HCT116 (cell line): ENCODE measurements at regions not wholly inside any gene's neighbourhood (a gene's known extent, or its start where the extent isn't known, plus 50 kb on each side); places are given as distances from the start of the nearest gene placed in this dataset.

Experiments
- ATAC-seq: fragments of 200-7000 bp; cut with Tn5 transposase; 2 replicates; pipeline ENCODE4 v1.9.1; 2020; ENCODE audit warnings: mild to moderate bottlenecking, moderate library complexity
- BruUV-seq: library from RNA; stranded (reverse); fragments of 400-500 nt; replicated peaks from 2 replicates; lab custom pipeline; 2021; lab: Mats Ljungman, UMichigan
- CTCF ChIA-PET: fragments of 300-600 bp; sonication (Branson Sonifier 250); formaldehyde crosslinking; loops from one replicate; lab custom pipeline; 2021; ENCODE audit warnings: antibody characterized with exemption; lab: Charles Lee
- POLR2A ChIA-PET: fragments of 300-600, 350-600 bp; sonication (Branson Sonifier 250); formaldehyde crosslinking; loops from one replicate; lab custom pipeline; 2021; ENCODE audit warnings: antibody characterized with exemption; lab: Charles Lee
- RAD21 ChIA-PET, 2 experiments: fragments of 300-600 bp; sonication (Branson Sonifier 250); formaldehyde crosslinking; loops; one replicate each; lab custom pipeline; 2023; ENCODE audit warnings: low total read pairs in 2 of 2; ENCODE audit not compliant: uncharacterized antibody in 2 of 2, unreplicated experiment in 2 of 2, low non-redundant PET in 1 of 2; lab: Charles Lee
- DNase-seq: peaks from one replicate; pipeline ENCODE4 v3.0.0-alpha.2; 2010; ENCODE audit warnings: low read depth, low spot score
- H2AFZ ChIP-seq: fragments of 200-600 bp; shearing (Covaris generic), sonication (generic); 2 replicates; pipeline ENCODE4 v1.6.1; 2017; ENCODE audit warnings: low read depth, mixed run types, mixed read lengths, antibody characterized with exemption, low read length; ENCODE audit not compliant: poor library complexity, severe bottlenecking
- H3K27ac ChIP-seq: 2 replicates; pipeline ENCODE4 v1.5.1; 2012; ENCODE audit warnings: low read depth, low read length
- H3K27me3 ChIP-seq: fragments of 200-600 bp; sonication (generic); 2 replicates; pipeline ENCODE4 v1.6.1; 2016; ENCODE audit warnings: mixed run types, low read length, mixed read lengths; ENCODE audit not compliant: insufficient read depth
- H3K36me3 ChIP-seq, 2 experiments: fragments of 200-500 bp in 1 of 2; fragments of 200-600 bp in 1 of 2; sonication (Bioruptor generic) in 1 of 2; sonication (generic) in 1 of 2; 2 replicates each; pipeline versions ENCODE4 v1.5.1 to v1.6.1; 2014 to 2016; ENCODE audit warnings: low read length in 2 of 2, inconsistent platforms in 1 of 2, mixed read lengths in 1 of 2, mixed run types in 1 of 2; ENCODE audit not compliant: insufficient read depth in 2 of 2, control insufficient read depth in 1 of 2
- H3K4me1 ChIP-seq, 2 experiments: fragments of 200-600 bp in 1 of 2; sonication (generic) in 1 of 2; 2 replicates each; pipeline versions ENCODE4 v1.5.1 to v1.6.1; 2012 to 2017; ENCODE audit warnings: low read length in 2 of 2, inconsistent platforms in 1 of 2, mild to moderate bottlenecking in 1 of 2, mixed read lengths in 1 of 2, mixed run types in 1 of 2, moderate library complexity in 1 of 2; ENCODE audit not compliant: insufficient read depth in 2 of 2, control insufficient read depth in 1 of 2
- H3K4me2 ChIP-seq: fragments of 200-600 bp; sonication (generic); 2 replicates; pipeline ENCODE4 v1.6.1; 2017; ENCODE audit warnings: mixed run types, low read length, mixed read lengths
- H3K4me3 ChIP-seq, 2 experiments: fragments of 200-600 bp in 1 of 2; sonication (generic) in 1 of 2; replicated peaks in 1 of 2; 2 replicates each; pipeline ENCODE4 v1.5.1; 2011 to 2016; ENCODE audit warnings: low read length in 2 of 2, control low read depth in 1 of 2, low read depth in 1 of 2, mild to moderate bottlenecking in 1 of 2, mixed read lengths in 1 of 2, mixed run types in 1 of 2
- H3K79me2 ChIP-seq: fragments of 200-600 bp; sonication (generic); 2 replicates; pipeline ENCODE4 v1.6.1; 2017; ENCODE audit warnings: mild to moderate bottlenecking, mixed run types, low read length, moderate library complexity, mixed read lengths; ENCODE audit not compliant: insufficient read depth
- H3K9ac ChIP-seq: fragments of 200-600 bp; sonication (generic); 2 replicates; pipeline ENCODE4 v1.6.1; 2016; ENCODE audit warnings: low read length, mixed read lengths
- H3K9me2 ChIP-seq: fragments of 200-600 bp; sonication (generic), shearing (Covaris generic); 2 replicates; pipeline ENCODE4 v1.6.1; 2017; ENCODE audit warnings: mixed run types, mild to moderate bottlenecking, moderate library complexity; ENCODE audit not compliant: insufficient read depth
- H3K9me3 ChIP-seq, 2 experiments: fragments of 200-500 bp in 1 of 2; fragments of 200-600 bp in 1 of 2; sonication (Bioruptor generic) in 1 of 2; sonication (generic) in 1 of 2; 2 replicates each; pipeline ENCODE4 v1.6.1; 2014 to 2017; ENCODE audit warnings: low read length in 2 of 2, mixed read lengths in 2 of 2, inconsistent platforms in 1 of 2, low read depth in 1 of 2, mild to moderate bottlenecking in 1 of 2, mixed run types in 1 of 2, moderate library complexity in 1 of 2; ENCODE audit not compliant: control insufficient read depth in 1 of 2, insufficient read depth in 1 of 2
- H4K20me1 ChIP-seq: fragments of 200-600 bp; sonication (generic), shearing (Covaris generic); 2 replicates; pipeline ENCODE4 v1.6.1; 2017; ENCODE audit warnings: mixed run types, mild to moderate bottlenecking, moderate library complexity; ENCODE audit not compliant: insufficient read depth
- CBX3 ChIP-seq: IDR thresholded peaks from 2 replicates; pipeline ENCODE4 v1.6.1; 2012; ENCODE audit warnings: low read depth
- CEBPB ChIP-seq: IDR thresholded peaks from 2 replicates; pipeline ENCODE4 v1.6.1; 2012; ENCODE audit warnings: low read depth
- EGR1 ChIP-seq: IDR thresholded peaks from 2 replicates; pipeline ENCODE4 v1.6.1; 2012; ENCODE audit warnings: low read depth
- ELF1 ChIP-seq: IDR thresholded peaks from 2 replicates; pipeline ENCODE4 v1.6.1; 2012; ENCODE audit warnings: low read depth, borderline replicate concordance
- EZH2 ChIP-seq: fragments of 200-600 bp; sonication (generic); IDR thresholded peaks from 2 replicates; pipeline ENCODE4 v1.6.1; 2017; ENCODE audit warnings: antibody characterized with exemption, mixed run types
- EZH2phosphoT487 ChIP-seq: fragments of 200-600 bp; IDR thresholded peaks from 2 replicates; pipeline ENCODE4 v1.6.1; 2018; ENCODE audit warnings: antibody characterized with exemption, borderline replicate concordance
- FOSL1 ChIP-seq: IDR thresholded peaks from 2 replicates; pipeline ENCODE4 v1.6.1; 2012; ENCODE audit warnings: low read depth
- JUND ChIP-seq: IDR thresholded peaks from 2 replicates; pipeline ENCODE4 v1.6.1; 2012
- POLR2A ChIP-seq: IDR thresholded peaks from 2 replicates; pipeline ENCODE4 v1.7.0; 2011; ENCODE audit warnings: borderline replicate concordance; ENCODE audit not compliant: insufficient read depth, insufficient read length; ENCODE audit errors: extremely low read depth
- POLR2AphosphoS5 ChIP-seq: IDR thresholded peaks from 2 replicates; pipeline ENCODE4 v1.6.1; 2011; ENCODE audit warnings: mild to moderate bottlenecking, low read depth, low read length, moderate library complexity
- RAD21 ChIP-seq: IDR thresholded peaks from 2 replicates; pipeline ENCODE4 v1.6.1; 2012; ENCODE audit warnings: low read depth, mild to moderate bottlenecking
- SIN3A ChIP-seq: IDR thresholded peaks from 2 replicates; pipeline ENCODE4 v1.6.1; 2012; ENCODE audit warnings: low read depth
- SP1 ChIP-seq: IDR thresholded peaks from 2 replicates; pipeline ENCODE4 v1.6.1; 2012; ENCODE audit warnings: low read depth
- SRF ChIP-seq: IDR thresholded peaks from 2 replicates; pipeline ENCODE4 v1.6.1; 2012; ENCODE audit warnings: low read depth
- TCF7L2 ChIP-seq: IDR thresholded peaks from 2 replicates; pipeline ENCODE4 v1.7.0; 2011; ENCODE audit warnings: borderline replicate concordance, inconsistent platforms; ENCODE audit not compliant: insufficient read depth, insufficient read length; ENCODE audit errors: extremely low read depth
- YY1 ChIP-seq: IDR thresholded peaks from 2 replicates; pipeline ENCODE4 v1.6.1; 2011; ENCODE audit warnings: low read length, low read depth, moderate library complexity, mild to moderate bottlenecking; ENCODE audit not compliant: insufficient replicate concordance; ENCODE audit errors: extremely low read depth
- ZFX ChIP-seq: fragments of 450-650 bp; IDR thresholded peaks from 2 replicates; pipeline ENCODE4 v1.6.1; 2017
- ZNF274 ChIP-seq: fragments of 200-500 bp; sonication (Bioruptor generic); IDR thresholded peaks from 2 replicates; pipeline ENCODE4 v1.6.1; 2014; ENCODE audit warnings: mild to moderate bottlenecking, low read depth, low read length, inconsistent platforms
- intact Hi-C: fragments of 100-400 bp; cut with micrococcal nuclease; formaldehyde crosslinking; loops from 2 replicates; pipeline ENCODE4 v1.10.0; 2022
- TF ChIP-seq, protein P1 (sequence below): IDR thresholded peaks from 2 replicates; pipeline ENCODE4 v1.6.1; 2012
- TF ChIP-seq, protein P2 (sequence below): IDR thresholded peaks from 2 replicates; pipeline ENCODE4 v1.6.1; 2012; ENCODE audit warnings: low read depth

DNA sequence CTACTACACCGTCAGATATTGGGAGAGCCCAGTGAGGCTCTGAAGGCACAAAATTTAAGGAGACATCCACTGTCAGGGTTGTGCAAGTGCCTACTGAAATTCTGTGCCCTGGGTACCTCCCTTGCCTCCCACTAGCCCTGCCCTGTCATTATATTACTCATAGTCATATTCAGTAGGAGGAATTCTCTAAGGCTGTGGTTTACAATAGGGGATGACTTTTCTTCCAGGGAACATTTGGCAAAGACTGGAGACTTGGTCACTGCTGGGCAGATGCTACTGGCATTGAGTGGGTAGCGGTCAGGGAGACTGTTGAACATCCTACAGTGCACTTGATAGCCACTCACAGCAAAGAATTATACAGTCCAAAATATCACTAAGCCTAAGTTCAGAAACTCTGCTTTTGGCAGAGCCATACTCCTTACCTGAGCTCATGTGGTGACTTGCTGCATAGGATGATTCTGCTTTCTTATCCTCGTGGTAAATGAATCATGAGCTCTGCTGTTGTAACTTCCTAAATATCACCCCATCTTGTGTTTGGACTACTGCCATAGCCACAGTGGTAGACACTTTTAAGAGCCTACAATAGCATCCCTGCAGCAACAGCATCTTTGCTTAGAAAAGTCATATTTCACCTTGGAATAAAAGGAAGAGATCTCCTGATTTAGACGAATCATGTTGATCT is 563.4 kb upstream of the PLXNA2 start:
- intact Hi-C loops = no loop called here
- ATAC-seq (no peak), DNase-seq (no peak)
- Histone ChIP-seq H3K4me2 (no peak overlapping the region), H2AFZ (no peak overlapping the region), H3K79me2 (no peaks in the 10 kb centered on the region), H3K9ac (no peak overlapping the region), H4K20me1 (no peaks in the 10 kb centered on the region), H3K4me1 (no peaks in the 10 kb centered on the region), H3K27ac (no peak overlapping the region), H3K9me3 (no peaks in the 10 kb centered on the region), H3K36me3 (no peaks in the 10 kb centered on the region), H3K4me3 (no peak overlapping the region), H3K27me3 (no peaks in the 10 kb centered on the region), H3K9me2 (no peaks in the 10 kb centered on the region)
- TF ChIP-seq SP1 (no peak), YY1 (no peak), TCF7L2 (no peak), SRF (no peak), RAD21 (no peak), EGR1 (no peak), SIN3A (no peak), ZFX (no peak), CBX3 (no peak)
- RAD21 ChIA-PET = no interaction called here
- POLR2A ChIA-PET = no interaction called here
- BruUV-seq = no TSS peak
- CTCF ChIA-PET = no interaction called here

DNA sequence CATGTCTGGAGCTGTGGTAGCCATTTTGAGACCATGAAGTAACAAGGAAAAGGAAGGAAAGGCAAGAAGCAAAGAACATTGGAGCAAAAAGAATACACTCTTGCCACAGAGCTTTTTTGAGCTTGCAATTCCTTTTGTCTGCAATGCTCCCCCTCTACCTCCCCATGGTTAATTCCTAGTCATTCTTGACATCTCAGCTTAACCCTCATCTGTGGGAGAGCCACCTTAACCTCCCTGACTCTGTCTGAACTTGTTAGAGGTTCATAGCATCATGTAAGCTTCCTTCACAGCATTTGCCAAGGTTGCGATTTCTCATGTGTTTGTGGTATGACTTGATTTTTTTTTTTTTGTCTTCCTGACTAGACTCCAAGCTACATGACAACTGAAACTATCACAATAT is 564.1 kb upstream of the PLXNA2 start:
- ChIA-PET CTCF (no interaction called here), POLR2A (no interaction called here), RAD21 (no interaction called here)
- ATAC-seq (no peak), DNase-seq (no peak)
- Histone ChIP-seq H3K36me3 (no peaks in the 10 kb centered on the region), H3K79me2 (no peaks in the 10 kb centered on the region), H3K4me2 (no peak overlapping the region), H3K27me3 (no peaks in the 10 kb centered on the region), H3K9me3 (no peaks in the 10 kb centered on the region), H3K4me1 (no peaks in the 10 kb centered on the region), H3K9ac (no peak overlapping the region), H2AFZ (no peak overlapping the region), H4K20me1 (no peaks in the 10 kb centered on the region), H3K9me2 (no peaks in the 10 kb centered on the region), H3K27ac (no peak overlapping the region), H3K4me3 (no peak overlapping the region)
- no TSS peak for BruUV-seq
- intact Hi-C loops = no loop called here
- no peak for TF ChIP-seq SRF
- TF ChIP-seq POLR2A = no peak
- TF ChIP-seq, protein P1, sequence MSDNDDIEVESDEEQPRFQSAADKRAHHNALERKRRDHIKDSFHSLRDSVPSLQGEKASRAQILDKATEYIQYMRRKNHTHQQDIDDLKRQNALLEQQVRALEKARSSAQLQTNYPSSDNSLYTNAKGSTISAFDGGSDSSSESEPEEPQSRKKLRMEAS = no peak
- TF ChIP-seq, protein P2, sequence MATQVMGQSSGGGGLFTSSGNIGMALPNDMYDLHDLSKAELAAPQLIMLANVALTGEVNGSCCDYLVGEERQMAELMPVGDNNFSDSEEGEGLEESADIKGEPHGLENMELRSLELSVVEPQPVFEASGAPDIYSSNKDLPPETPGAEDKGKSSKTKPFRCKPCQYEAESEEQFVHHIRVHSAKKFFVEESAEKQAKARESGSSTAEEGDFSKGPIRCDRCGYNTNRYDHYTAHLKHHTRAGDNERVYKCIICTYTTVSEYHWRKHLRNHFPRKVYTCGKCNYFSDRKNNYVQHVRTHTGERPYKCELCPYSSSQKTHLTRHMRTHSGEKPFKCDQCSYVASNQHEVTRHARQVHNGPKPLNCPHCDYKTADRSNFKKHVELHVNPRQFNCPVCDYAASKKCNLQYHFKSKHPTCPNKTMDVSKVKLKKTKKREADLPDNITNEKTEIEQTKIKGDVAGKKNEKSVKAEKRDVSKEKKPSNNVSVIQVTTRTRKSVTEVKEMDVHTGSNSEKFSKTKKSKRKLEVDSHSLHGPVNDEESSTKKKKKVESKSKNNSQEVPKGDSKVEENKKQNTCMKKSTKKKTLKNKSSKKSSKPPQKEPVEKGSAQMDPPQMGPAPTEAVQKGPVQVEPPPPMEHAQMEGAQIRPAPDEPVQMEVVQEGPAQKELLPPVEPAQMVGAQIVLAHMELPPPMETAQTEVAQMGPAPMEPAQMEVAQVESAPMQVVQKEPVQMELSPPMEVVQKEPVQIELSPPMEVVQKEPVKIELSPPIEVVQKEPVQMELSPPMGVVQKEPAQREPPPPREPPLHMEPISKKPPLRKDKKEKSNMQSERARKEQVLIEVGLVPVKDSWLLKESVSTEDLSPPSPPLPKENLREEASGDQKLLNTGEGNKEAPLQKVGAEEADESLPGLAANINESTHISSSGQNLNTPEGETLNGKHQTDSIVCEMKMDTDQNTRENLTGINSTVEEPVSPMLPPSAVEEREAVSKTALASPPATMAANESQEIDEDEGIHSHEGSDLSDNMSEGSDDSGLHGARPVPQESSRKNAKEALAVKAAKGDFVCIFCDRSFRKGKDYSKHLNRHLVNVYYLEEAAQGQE = no peak
- TF ChIP-seq POLR2AphosphoS5 = no peak
- no peak for TF ChIP-seq ELF1
- no peak for TF ChIP-seq EZH2
- TF ChIP-seq FOSL1 = no peak
- no peak for TF ChIP-seq SIN3A
- TF ChIP-seq TCF7L2 = no peak
- no peak for TF ChIP-seq YY1
- no peak for TF ChIP-seq ZNF274
- TF ChIP-seq CEBPB = no peak
- TF ChIP-seq EZH2phosphoT487 = no peak
- no peak for TF ChIP-seq JUND
- no peak for TF ChIP-seq ZFX
